ENCODE measurements at regions not wholly inside any gene's neighbourhood (a gene's known extent, or its start where the extent isn't known, plus 50 kb on each side); places are given as distances from the start of the nearest gene placed in this dataset.

DNA sequence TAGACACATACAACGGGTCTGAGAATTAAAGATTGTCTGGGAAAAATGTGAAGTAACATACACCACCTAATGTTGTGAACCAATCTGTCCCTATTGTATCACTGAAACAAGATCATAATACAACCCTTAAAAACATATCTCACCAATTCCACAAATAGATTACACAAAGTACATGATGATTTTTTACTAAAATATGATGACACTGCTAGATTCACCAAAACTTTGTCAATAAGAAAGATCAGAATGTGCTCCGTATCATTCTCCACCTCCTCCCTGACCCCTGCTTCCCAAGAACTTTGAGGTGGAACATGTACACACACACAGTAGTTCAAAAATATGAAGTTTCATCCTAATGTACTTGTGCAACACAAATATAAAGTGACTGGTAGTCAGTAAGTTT, 862.0 kb downstream of the PCDH18 start:
- TF ChIP-seq, protein P1, sequence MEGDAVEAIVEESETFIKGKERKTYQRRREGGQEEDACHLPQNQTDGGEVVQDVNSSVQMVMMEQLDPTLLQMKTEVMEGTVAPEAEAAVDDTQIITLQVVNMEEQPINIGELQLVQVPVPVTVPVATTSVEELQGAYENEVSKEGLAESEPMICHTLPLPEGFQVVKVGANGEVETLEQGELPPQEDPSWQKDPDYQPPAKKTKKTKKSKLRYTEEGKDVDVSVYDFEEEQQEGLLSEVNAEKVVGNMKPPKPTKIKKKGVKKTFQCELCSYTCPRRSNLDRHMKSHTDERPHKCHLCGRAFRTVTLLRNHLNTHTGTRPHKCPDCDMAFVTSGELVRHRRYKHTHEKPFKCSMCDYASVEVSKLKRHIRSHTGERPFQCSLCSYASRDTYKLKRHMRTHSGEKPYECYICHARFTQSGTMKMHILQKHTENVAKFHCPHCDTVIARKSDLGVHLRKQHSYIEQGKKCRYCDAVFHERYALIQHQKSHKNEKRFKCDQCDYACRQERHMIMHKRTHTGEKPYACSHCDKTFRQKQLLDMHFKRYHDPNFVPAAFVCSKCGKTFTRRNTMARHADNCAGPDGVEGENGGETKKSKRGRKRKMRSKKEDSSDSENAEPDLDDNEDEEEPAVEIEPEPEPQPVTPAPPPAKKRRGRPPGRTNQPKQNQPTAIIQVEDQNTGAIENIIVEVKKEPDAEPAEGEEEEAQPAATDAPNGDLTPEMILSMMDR (IDR thresholded peaks at IDR 0.05; ENCODE audit: low read depth, low read length), result no peak
- H3K4me3 ChIP-seq (replicated peaks in 1 of 2; ENCODE audit: low read depth in 2 of 2, low read length in 2 of 2), result no peak overlapping the region
- no peak for DNase-seq (ENCODE audit: low read depth in 2 of 2)

DNA sequence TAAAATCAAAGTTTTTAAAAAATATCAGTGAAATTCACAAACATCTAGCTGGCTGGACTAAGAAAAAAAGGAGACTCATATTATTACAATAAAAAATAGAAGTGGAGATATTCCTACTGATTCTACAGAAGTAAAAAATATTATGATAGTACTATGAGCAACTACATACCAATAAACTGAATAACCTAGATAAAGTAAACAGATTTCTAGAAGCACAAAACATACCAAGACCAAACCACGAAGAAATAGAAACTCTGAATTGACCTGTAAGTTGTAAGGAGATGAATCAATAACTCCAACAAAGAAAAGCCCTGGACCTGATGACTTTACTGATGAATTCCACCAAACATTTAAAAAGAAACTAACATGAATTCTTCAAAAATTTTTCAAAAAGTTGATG, 867.3 kb downstream of the PCDH18 start:
- TF ChIP-seq, protein P1 (IDR thresholded peaks at IDR 0.05; ENCODE audit: low read depth, low read length), result no peak
- no peak overlapping the region for H3K4me3 ChIP-seq (replicated peaks in 1 of 2; ENCODE audit: low read depth in 2 of 2, low read length in 2 of 2)
- DNase-seq (ENCODE audit: low read depth in 2 of 2), result peak in 1 of 2 donors; percentile 54

DNA sequence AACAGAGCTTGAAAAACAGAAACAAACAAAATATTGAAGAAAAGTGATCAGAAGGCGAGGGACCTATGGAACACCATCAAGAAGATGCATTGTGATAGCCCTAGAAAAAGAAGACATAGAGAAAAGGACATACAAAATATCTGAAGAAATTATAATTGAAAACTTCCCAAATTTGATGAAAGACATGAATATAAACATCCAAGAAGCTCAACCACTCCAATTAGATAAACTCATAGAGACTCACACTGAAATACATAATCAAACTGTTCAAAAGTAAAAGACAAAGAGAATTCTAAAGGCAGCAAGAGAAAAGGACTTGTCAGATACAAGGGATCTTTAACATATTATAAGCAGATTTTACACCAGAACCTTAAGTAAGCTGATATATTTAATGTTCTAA, 869.8 kb downstream of the PCDH18 start:
- no peak overlapping the region for H3K4me3 ChIP-seq (replicated peaks in 1 of 2; ENCODE audit: low read depth in 2 of 2, low read length in 2 of 2)
- TF ChIP-seq, protein P1 (IDR thresholded peaks at IDR 0.05; ENCODE audit: low read depth, low read length), result no peak
- no peak for DNase-seq (ENCODE audit: low read depth in 2 of 2)

DNA sequence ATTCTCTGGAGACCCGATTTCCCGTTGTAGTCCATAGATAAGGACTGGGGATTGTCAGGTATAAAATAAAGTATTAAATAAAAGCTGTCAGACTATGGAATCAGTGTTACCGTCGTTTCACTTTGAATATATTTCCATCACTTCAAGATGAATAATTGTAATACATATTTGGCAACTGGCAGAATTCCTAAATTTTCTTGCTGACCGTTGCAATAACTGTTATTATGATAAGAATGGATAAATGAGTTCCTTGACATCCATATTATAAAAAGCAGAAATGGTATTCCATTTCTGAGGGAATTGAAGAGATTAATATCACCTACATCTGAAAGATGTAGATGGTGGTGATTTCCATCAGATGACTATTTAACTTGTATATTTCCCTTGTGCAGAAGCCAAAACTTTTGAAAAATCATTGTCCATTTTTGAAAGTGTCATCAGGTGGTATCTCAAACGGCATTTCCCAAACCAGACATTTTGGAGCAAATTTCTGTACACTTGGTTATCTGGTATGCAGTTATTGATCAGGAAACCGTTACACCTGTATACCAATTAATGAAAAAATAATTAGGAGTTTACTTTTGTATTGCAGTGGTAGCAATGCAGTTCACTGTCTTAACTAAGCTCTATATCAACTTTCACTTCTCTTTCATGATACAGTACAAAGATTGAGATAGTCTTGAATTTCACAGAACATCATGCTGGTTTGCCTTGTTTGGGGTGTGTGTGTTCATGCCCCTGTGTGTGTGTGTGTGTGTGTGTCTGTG, 878.5 kb downstream of the PCDH18 start:
- no peak for DNase-seq (ENCODE audit: low read depth in 2 of 2)
- TF ChIP-seq, protein P1 (IDR thresholded peaks at IDR 0.05; ENCODE audit: low read depth, low read length), result no peak
- H3K4me3 ChIP-seq (replicated peaks in 1 of 2; ENCODE audit: low read depth in 2 of 2, low read length in 2 of 2), result no peak overlapping the region

DNA sequence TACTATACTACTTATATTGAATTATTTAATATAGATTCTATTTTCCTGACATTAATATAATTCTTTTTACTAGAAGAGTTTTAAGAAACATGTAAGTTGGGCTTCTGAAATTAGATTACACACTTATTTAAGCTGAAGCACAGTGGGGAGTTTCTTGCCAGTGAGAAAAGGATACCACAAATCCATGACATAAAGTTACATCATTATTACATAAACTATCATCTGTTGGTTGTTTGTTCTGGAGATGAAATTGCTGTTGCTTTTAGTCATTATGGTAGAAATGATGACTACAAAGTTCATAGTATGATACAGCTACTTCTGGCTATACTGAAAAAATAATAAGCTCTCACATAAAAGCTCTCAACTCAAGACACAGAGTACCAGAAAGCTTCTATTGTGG, 880.4 kb downstream of the PCDH18 start:
- DNase-seq (ENCODE audit: low read depth in 2 of 2), result peak in 1 of 2 donors; percentile 54
- H3K4me3 ChIP-seq (replicated peaks in 1 of 2; ENCODE audit: low read depth in 2 of 2, low read length in 2 of 2), result no peak overlapping the region
- TF ChIP-seq, protein P1 (IDR thresholded peaks at IDR 0.05; ENCODE audit: low read depth, low read length), result no peak

DNA sequence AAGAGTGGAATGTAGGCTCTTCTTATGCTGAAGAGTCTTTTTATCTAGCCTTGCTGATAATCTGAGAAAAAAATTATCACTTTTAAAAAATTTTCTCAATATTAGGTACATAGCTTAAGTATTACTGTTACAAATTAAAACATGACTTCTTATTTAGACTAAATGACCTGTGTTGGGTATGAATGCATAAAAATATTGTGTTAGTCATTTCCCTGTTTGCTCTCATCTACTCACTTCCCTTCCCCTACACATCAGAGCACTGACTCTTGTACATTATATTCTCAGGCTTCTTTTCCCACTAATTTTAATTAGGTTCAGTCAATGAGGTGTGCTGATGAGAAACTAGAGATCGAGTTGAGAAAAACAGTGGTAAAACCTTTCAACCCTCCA, 881.0 kb downstream of the PCDH18 start:
- peak in 1 of 2 donors; percentile 47 for DNase-seq (ENCODE audit: low read depth in 2 of 2)
- H3K4me3 ChIP-seq (replicated peaks in 1 of 2; ENCODE audit: low read depth in 2 of 2, low read length in 2 of 2), result no peak overlapping the region
- TF ChIP-seq, protein P1 (IDR thresholded peaks at IDR 0.05; ENCODE audit: low read depth, low read length), result no peak

Data from cardiac fibroblast (primary cell).